ENCODE measurements at regions not wholly inside any gene's neighbourhood (a gene's known extent, or its start where the extent isn't known, plus 50 kb on each side); places are given as distances from the start of the nearest gene placed in this dataset.

- TF ChIP-seq, protein P1, sequence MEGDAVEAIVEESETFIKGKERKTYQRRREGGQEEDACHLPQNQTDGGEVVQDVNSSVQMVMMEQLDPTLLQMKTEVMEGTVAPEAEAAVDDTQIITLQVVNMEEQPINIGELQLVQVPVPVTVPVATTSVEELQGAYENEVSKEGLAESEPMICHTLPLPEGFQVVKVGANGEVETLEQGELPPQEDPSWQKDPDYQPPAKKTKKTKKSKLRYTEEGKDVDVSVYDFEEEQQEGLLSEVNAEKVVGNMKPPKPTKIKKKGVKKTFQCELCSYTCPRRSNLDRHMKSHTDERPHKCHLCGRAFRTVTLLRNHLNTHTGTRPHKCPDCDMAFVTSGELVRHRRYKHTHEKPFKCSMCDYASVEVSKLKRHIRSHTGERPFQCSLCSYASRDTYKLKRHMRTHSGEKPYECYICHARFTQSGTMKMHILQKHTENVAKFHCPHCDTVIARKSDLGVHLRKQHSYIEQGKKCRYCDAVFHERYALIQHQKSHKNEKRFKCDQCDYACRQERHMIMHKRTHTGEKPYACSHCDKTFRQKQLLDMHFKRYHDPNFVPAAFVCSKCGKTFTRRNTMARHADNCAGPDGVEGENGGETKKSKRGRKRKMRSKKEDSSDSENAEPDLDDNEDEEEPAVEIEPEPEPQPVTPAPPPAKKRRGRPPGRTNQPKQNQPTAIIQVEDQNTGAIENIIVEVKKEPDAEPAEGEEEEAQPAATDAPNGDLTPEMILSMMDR (IDR thresholded peaks at IDR 0.05) = no peak
- H3K27ac Mint-ChIP-seq (ENCODE audit: unreplicated experiment) = no peak overlapping the region
These were observed 257.4 kb upstream of the XYLT1 start for GRCh38 chr16:17728196-17728595.

GRCh38 chr16:17724242-17724898, 253.6 kb upstream of the XYLT1 start:
- no peaks in the 10 kb centered on the region for H3K36me3 Mint-ChIP-seq (ENCODE audit: low read depth)
- H3K4me1 Mint-ChIP-seq (ENCODE audit: low read depth) = no peaks in the 10 kb centered on the region
- DNase-seq (ENCODE audit: low spot score) = no peak
- H3K27ac Mint-ChIP-seq (ENCODE audit: unreplicated experiment) = peak overlapping the region; percentile 47
- H3K9me3 Mint-ChIP-seq (ENCODE audit: low read depth) = peaks cover 10% of the 10 kb centered on the region
- no peak overlapping the region for H3K4me3 Mint-ChIP-seq (ENCODE audit: unreplicated experiment)
- no peaks in the 10 kb centered on the region for H3K27me3 Mint-ChIP-seq (ENCODE audit: low read depth)
- TF ChIP-seq, protein P1 (IDR thresholded peaks at IDR 0.05) = no peak

More at GRCh38 chr16:17728196-17728595, 257.4 kb upstream of the XYLT1 start:
- Mint-ChIP-seq H3K36me3 (ENCODE audit: low read depth) (no peaks in the 10 kb centered on the region), H3K9me3 (ENCODE audit: low read depth) (peaks cover 7% of the 10 kb centered on the region), H3K4me3 (ENCODE audit: unreplicated experiment) (no peak overlapping the region), H3K27me3 (ENCODE audit: low read depth) (no peaks in the 10 kb centered on the region), H3K4me1 (ENCODE audit: low read depth) (no peaks in the 10 kb centered on the region)
- no peak for DNase-seq (ENCODE audit: low spot score)

GRCh38 chr16:17723531-17724134, 252.9 kb upstream of the XYLT1 start:
- no peak for DNase-seq (ENCODE audit: low spot score)
- Mint-ChIP-seq H3K27ac (ENCODE audit: unreplicated experiment) (no peak overlapping the region), H3K36me3 (ENCODE audit: low read depth) (no peaks in the 10 kb centered on the region), H3K4me3 (ENCODE audit: unreplicated experiment) (no peak overlapping the region), H3K4me1 (ENCODE audit: low read depth) (no peaks in the 10 kb centered on the region), H3K9me3 (ENCODE audit: low read depth) (peaks cover 10% of the 10 kb centered on the region), H3K27me3 (ENCODE audit: low read depth) (no peaks in the 10 kb centered on the region)
- TF ChIP-seq, protein P1 (IDR thresholded peaks at IDR 0.05) = no peak

- H3K9me3 Mint-ChIP-seq (ENCODE audit: low read depth) = peaks cover 15% of the 10 kb centered on the region
- TF ChIP-seq, protein P1 (IDR thresholded peaks at IDR 0.05) = no peak
- H3K27me3 Mint-ChIP-seq (ENCODE audit: low read depth) = no peaks in the 10 kb centered on the region
- no peaks in the 10 kb centered on the region for H3K36me3 Mint-ChIP-seq (ENCODE audit: low read depth)
- no peaks in the 10 kb centered on the region for H3K4me1 Mint-ChIP-seq (ENCODE audit: low read depth)
- no peak overlapping the region for H3K27ac Mint-ChIP-seq (ENCODE audit: unreplicated experiment)
- DNase-seq (ENCODE audit: low spot score) = no peak
- no peak overlapping the region for H3K4me3 Mint-ChIP-seq (ENCODE audit: unreplicated experiment)
These were observed 247.7 kb upstream of the XYLT1 start for GRCh38 chr16:17718495-17718894.

GRCh38 chr16:17705847-17706246, 235.1 kb upstream of the XYLT1 start:
- Mint-ChIP-seq H3K36me3 (ENCODE audit: low read depth) (no peaks in the 10 kb centered on the region), H3K27ac (ENCODE audit: unreplicated experiment) (no peak overlapping the region), H3K27me3 (ENCODE audit: low read depth) (no peaks in the 10 kb centered on the region), H3K4me3 (ENCODE audit: unreplicated experiment) (no peak overlapping the region), H3K4me1 (ENCODE audit: low read depth) (no peaks in the 10 kb centered on the region), H3K9me3 (ENCODE audit: low read depth) (peaks cover 31% of the 10 kb centered on the region)
- TF ChIP-seq, protein P1 (IDR thresholded peaks at IDR 0.05) = no peak
- DNase-seq (ENCODE audit: low spot score) = no peak
